ENCODE measurements at regions not wholly inside any gene's neighbourhood (a gene's known extent, or its start where the extent isn't known, plus 50 kb on each side); places are given as distances from the start of the nearest gene placed in this dataset.

- H3K27ac ChIP-seq = no peak overlapping the region
- H3K36me3 ChIP-seq (ENCODE audit: control insufficient read depth, insufficient read depth, low read length) = no peaks in the 10 kb centered on the region
- H3K27me3 ChIP-seq (ENCODE audit: control insufficient read depth, insufficient read depth, low read length) = no peaks in the 10 kb centered on the region
- H3K4me3 ChIP-seq (ENCODE audit: low read depth, low read length) = no peak overlapping the region
- no peaks in the 10 kb centered on the region for H3K79me2 ChIP-seq
- H2AFZ ChIP-seq = no peak overlapping the region
- no peak for TF ChIP-seq CTCF (IDR thresholded peaks at IDR 0.05)
- no peaks in the 10 kb centered on the region for H3K4me1 ChIP-seq
- H3K9ac ChIP-seq = no peak overlapping the region
- H3K4me2 ChIP-seq (ENCODE audit: low read length) = no peak overlapping the region
- H3K9me3 ChIP-seq (ENCODE audit: control insufficient read depth, low read length) = no peaks in the 10 kb centered on the region
These were observed 1188.5 kb downstream of the NXPH1 start for GRCh38 chr7:9621927-9622326.

GRCh38 chr7:9625953-9626352, 1192.5 kb downstream of the NXPH1 start:
- Histone ChIP-seq H3K4me2 (ENCODE audit: low read length) (no peak overlapping the region), H3K27me3 (ENCODE audit: control insufficient read depth, insufficient read depth, low read length) (no peaks in the 10 kb centered on the region), H3K4me1 (no peaks in the 10 kb centered on the region), H3K27ac (no peak overlapping the region), H3K4me3 (ENCODE audit: low read depth, low read length) (no peak overlapping the region), H3K9ac (no peak overlapping the region), H3K36me3 (ENCODE audit: control insufficient read depth, insufficient read depth, low read length) (no peaks in the 10 kb centered on the region), H3K79me2 (no peaks in the 10 kb centered on the region), H3K9me3 (ENCODE audit: control insufficient read depth, low read length) (no peaks in the 10 kb centered on the region), H2AFZ (no peak overlapping the region)
- no peak for TF ChIP-seq CTCF (IDR thresholded peaks at IDR 0.05)

- no peaks in the 10 kb centered on the region for H3K27me3 ChIP-seq (ENCODE audit: control insufficient read depth, insufficient read depth, low read length)
- H3K79me2 ChIP-seq = no peaks in the 10 kb centered on the region
- H3K27ac ChIP-seq = no peak overlapping the region
- no peak overlapping the region for H3K4me3 ChIP-seq (ENCODE audit: low read depth, low read length)
- H3K36me3 ChIP-seq (ENCODE audit: control insufficient read depth, insufficient read depth, low read length) = no peaks in the 10 kb centered on the region
- no peak for TF ChIP-seq CTCF (IDR thresholded peaks at IDR 0.05)
- H3K9me3 ChIP-seq (ENCODE audit: control insufficient read depth, low read length) = no peaks in the 10 kb centered on the region
- no peak overlapping the region for H3K9ac ChIP-seq
- H3K4me1 ChIP-seq = no peaks in the 10 kb centered on the region
- H2AFZ ChIP-seq = no peak overlapping the region
- H3K4me2 ChIP-seq (ENCODE audit: low read length) = no peak overlapping the region
These were observed 1212.3 kb downstream of the NXPH1 start for GRCh38 chr7:9645756-9646155.

- Histone ChIP-seq H3K9me3 (ENCODE audit: control insufficient read depth, low read length) (no peaks in the 10 kb centered on the region), H3K79me2 (no peaks in the 10 kb centered on the region), H2AFZ (no peak overlapping the region), H3K9ac (no peak overlapping the region), H3K4me3 (ENCODE audit: low read depth, low read length) (no peak overlapping the region), H3K36me3 (ENCODE audit: control insufficient read depth, insufficient read depth, low read length) (no peaks in the 10 kb centered on the region), H3K4me2 (ENCODE audit: low read length) (no peak overlapping the region), H3K27me3 (ENCODE audit: control insufficient read depth, insufficient read depth, low read length) (no peaks in the 10 kb centered on the region), H3K4me1 (no peaks in the 10 kb centered on the region), H3K27ac (no peak overlapping the region)
- no peak for TF ChIP-seq CTCF (IDR thresholded peaks at IDR 0.05)
These were observed 1223.8 kb downstream of the NXPH1 start for GRCh38 chr7:9657257-9657656.

- H3K27ac ChIP-seq = no peak overlapping the region
- H3K27me3 ChIP-seq (ENCODE audit: control insufficient read depth, insufficient read depth, low read length) = no peaks in the 10 kb centered on the region
- H3K4me2 ChIP-seq (ENCODE audit: low read length) = no peak overlapping the region
- no peaks in the 10 kb centered on the region for H3K4me1 ChIP-seq
- no peaks in the 10 kb centered on the region for H3K9me3 ChIP-seq (ENCODE audit: control insufficient read depth, low read length)
- no peaks in the 10 kb centered on the region for H3K79me2 ChIP-seq
- H3K4me3 ChIP-seq (ENCODE audit: low read depth, low read length) = no peak overlapping the region
- no peak for TF ChIP-seq CTCF (IDR thresholded peaks at IDR 0.05)
- no peak overlapping the region for H3K9ac ChIP-seq
- H3K36me3 ChIP-seq (ENCODE audit: control insufficient read depth, insufficient read depth, low read length) = no peaks in the 10 kb centered on the region
- H2AFZ ChIP-seq = no peak overlapping the region
These were observed 1238.8 kb downstream of the NXPH1 start for GRCh38 chr7:9671979-9672917.

Measured in parathyroid adenoma (tissue), 2 donors.